Ecto neural progenitor cell (in vitro differentiated cells): ENCODE measurements at regions not wholly inside any gene's neighbourhood (a gene's known extent, or its start where the extent isn't known, plus 50 kb on each side); places are given as distances from the start of the nearest gene placed in this dataset.
A peak's percentile ranks its signal among the peaks of the same experiment; 100 is the strongest.
"Not testable (repeated sequence)": the region's sequence is repeated elsewhere in the genome, so short reads cannot be mapped to it uniquely, and the experiment has no call there.

Source experiments
- DNase-seq: peaks from one replicate; pipeline ENCODE4 v3.0.0-alpha.2; 2018; ENCODE audit warnings: low spot score

DNA sequence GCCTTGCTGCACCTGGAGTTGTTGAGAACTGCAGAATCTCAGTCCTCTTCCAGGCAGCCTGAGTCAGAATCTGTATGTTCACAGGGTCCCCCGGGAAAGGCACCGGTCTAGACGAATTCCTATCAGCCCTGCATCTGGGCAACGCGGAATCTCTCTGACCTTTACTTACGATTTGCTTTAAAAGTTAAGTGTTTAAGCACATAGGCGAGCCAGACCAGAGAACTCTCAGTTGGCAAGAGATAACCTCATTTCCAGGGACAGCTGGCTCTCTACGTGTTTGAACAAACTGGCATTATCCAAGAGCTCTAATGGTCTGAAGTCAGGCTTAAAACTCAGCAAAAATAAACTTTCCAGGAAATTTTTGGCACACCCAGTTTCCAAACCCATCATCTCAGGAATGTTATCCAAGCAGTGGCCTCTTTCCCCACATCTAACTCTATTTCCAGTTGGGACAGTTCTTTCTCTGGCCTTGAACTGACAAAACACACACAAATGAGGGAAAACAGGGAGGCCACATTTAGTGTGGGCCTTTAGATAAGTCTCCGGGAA is 53.4 kb downstream of the HES1 start:
- DNase-seq = no peak

DNA sequence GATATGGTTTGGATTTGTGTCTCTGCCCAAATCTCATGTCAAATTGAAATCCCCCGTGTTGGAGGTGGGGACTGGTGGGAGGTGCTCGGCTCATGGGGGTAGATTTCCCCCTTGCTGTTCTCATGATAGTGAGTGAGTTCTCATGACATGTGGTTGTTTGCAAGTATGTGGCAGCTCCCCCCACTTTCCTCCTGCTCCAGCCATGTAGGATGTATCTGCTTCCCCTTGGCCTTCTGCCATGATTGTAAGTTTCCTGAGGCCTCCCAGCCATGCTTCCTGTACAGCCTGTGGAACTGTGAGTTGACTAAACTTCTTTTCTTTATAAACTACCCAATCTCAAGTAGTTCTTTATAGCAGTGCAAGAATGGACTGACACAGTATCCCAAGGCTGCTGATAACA is 55.9 kb downstream of the HES1 start:
- not testable (repeated sequence) for DNase-seq

DNA sequence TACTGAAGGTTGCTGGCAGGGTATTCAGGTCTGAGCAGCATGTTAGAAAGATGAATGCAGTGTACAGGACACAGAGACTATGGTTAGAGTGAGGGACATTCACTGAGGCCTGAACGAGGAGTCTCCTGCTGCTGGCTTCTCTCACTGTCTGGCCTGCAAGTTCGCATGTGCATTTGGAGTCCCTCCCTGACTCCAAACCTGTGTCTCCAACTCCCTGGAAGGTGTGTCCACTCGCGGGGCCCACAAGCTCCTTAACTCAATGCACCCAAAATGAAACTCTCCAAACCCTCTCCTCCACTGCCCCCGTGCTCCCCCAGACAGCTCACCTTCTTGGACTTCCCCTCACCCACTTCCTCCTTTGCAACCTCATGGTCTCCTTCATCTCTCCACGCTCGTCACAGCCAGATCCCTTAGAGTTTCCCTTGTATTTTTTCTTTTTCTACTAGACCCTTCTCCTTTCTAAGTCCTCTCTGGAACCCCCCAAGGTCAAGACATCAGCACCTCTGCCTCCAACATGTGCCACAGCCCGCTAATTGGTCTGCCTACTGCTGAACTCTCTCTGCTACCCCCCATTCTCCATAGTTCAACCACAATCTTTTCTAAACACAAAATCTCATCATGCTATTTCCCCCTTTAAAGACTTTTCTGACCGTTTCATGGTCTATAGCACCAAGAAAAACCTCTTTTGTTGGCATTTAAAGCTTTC is 58.3 kb downstream of the HES1 start:
- DNase-seq = no peak

DNA sequence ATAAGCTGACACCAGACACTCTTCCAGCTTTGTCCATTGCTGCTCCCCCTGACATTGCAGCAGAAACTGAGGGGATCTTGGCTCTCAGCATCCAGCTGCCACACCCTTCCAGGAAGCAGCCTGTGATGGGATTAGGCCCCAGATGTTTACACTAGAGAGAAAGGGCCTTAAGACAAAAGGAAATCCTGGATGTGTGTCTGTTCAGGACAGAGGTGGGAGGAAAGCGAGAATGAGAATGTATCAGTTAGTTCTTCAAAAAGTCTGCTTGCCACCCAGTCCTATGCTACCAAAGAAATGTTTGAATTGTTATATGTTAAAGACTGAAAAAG is 58.8 kb downstream of the HES1 start:
- no peak for DNase-seq

DNA sequence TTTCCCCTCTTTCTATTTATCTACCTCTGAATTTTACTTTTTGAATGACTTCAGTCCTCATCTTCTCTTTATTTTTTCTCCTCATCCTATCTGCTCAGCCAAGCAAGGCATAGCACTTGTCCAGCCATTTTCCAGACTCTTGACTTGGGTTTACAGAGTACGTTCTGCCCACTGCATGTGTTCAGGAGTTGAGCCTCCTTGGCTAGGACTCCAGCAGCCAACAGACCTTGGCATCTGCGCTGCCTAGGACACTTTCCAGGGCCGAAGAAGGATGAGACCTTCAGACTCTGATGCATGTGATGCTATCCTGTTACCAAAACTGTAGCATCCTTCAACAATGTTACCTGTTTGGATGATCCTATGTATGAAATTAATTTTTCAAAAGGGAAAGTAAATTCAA is 59.7 kb downstream of the HES1 start:
- no peak for DNase-seq

DNA sequence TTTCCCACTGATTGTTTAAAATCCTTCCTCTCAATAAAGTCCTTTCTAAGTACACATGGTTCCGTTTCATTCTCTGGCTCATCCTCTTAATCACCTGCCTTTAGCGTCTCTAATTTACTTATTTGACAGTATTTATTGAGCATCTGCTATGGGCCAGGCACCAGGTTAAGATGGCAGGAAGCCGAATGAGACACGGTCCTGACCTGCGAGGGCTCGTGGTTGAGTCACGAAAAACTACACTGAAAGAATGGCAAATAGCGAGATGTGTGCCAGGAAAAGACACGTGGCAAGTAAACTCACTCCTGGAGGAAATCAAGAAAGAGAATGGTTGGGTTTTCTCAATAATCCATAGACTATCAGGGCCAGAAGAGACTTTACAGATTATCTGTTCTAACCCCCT is 60.9 kb downstream of the HES1 start:
- DNase-seq = no peak

DNA sequence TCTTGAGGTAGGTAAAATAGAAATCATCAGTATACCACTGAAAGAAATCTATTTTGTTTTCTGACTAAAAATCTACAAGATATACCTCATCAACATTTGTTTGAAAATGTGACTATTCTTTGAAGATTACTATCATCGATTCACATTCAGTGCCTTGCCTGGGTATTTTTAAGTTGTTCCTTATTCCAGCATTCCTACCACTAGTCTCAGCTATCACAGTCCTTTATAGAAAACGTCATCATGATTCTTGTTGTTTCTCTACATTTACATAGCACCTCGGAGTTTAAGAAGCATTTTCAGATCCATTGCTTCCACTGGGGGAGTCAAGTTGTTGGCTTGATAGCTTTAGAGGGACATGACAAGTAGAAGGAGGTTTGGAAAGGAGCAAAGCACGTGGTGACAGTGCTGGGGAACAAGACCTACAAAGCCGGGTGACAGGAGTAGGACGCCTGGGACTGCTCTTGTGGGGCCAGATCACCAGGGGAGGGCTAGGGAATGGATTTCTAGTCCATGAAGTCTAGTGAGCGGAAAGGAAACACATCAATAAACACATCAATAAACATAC is 61.5 kb downstream of the HES1 start:
- no peak for DNase-seq

DNA sequence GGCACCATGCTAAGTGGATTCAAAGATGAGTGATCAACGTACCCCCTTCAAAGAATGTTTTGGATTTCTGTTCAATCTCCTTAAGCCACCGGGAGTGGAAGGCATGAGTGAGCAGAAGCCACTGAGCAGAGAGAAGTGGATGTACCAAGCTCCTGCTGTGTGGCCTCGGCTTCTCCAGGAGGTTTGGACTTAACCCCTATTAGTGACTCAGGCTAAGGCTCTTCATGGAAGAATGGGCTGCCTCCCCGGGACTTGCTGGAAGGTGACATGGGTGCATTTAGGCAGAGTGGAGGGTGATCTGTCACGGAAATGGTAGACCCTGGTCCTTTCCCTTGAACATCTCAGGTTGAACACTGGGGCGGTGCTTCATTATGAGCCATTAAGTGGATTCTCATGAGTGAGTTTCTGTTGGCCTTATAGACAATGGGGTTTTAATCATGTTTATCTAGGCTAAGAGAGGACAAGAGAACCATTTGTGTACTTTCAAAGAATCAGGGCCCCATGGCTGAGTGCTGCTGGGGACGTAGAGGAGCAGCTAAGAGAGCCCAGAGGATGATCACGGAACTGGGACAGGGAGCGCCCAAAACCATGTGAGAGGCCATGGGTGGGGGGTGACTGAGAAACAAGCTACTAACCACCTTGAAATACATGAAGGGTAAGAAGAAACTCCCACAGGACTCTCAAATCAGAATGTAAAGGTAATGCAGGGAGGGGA is 62.2 kb downstream of the HES1 start:
- DNase-seq = no peak

DNA sequence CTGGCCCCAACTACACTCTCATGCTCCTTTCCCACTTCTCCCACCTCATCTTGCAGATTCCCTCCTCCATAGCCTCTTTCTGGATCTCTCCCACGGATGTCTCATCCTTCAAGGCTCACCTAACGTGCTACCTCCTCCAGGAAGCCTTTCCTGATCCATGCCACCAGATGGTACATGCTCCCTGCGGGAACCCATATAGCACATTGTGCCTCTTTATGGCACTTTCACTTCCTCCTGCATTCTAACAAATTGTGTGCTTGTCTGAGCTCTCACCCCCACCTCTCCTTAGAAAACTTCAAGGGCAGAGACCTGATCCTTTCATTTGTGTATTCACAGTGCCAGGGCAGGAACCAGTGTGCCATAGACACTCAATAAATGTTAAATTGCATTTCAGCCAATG is 63.0 kb downstream of the HES1 start:
- no peak for DNase-seq

DNA sequence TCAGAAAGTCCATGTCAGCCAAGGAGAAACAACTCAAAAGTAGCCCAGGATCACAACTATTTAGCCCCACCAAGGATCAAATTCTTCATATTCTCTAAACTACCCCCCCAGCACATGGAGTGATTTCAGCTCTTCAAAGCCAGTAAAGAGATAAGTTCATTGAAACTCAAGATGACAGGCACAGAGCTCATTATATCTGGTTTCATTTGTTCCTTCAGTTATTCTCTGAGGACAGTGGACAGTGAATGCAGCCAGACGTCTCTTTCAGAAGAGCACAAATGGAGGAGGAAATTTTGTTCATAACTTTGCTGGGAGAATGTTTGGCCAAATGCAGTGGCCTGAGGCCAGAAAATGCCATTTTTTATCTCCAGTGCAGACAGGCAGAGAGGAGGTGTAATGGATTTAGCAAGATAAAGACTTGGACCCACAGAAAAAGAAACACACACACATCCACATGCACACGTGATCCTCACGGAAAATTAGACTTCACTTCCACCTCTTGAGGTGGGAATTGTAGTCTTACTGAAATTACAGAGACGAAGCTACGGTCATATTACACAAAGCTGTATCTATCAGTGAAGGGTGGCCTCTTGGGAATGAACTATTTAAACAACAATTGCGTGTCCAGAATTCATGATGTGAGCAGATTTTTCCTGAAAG is 64.6 kb downstream of the HES1 start:
- no peak for DNase-seq

DNA sequence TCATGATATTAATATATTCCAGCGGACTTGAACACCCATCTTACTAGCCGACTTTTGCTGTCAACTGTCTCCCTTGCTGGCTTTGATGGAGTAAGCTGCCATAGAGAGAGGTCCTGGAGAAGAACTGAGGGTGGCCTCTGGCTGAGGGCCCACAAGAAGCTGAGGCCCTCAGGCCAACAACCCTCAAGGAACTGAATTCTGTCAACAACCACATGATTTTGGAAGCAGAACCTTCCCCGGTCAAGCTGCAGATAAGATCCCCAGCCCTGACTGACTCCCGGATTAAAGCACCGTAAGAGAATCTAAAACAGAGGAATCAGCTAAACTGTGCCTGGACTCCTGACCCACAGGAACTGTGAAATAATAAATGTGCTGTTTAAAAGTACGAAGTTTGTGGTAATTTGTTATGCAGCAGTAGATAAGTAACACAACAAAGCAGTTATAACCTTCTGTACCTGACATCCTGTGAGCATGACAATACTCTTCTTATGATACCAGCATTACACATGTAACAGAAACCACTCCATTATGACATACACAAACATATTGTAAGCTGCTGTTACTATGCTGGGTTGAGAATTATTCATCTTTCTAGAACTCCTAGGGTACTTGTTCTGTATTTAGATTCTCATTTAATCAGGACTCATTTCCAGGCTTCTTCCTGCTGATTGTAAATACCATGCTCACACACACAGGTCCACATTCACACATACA is 66.2 kb downstream of the HES1 start:
- no peak for DNase-seq

DNA sequence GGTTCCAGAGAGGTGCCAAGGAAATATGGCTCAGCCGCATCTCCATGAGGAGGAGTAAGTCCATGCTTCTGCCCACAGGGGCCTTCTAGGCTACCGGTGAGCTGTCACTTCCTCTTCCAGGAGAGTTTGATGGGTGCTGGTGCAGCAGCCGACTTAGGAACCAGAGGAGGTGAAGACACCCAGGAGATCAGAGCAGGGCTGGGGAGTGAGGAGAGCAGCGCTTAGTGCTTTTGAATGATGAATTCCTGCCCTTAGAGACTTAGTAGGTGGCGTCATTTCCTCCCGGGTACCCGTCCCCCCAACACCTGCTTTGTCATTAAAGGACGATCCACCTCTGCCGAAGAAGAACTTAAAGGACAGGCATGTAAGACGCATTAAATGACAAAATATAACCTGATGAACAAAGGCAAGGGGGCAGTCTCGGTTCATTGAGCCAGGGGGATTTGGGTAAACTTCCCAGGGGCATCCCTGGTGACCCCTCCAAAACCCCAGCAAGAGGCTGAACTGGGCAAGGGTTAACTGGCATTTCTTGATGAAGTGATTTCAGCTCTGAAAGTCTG is 67.6 kb downstream of the HES1 start:
- DNase-seq = no peak

DNA sequence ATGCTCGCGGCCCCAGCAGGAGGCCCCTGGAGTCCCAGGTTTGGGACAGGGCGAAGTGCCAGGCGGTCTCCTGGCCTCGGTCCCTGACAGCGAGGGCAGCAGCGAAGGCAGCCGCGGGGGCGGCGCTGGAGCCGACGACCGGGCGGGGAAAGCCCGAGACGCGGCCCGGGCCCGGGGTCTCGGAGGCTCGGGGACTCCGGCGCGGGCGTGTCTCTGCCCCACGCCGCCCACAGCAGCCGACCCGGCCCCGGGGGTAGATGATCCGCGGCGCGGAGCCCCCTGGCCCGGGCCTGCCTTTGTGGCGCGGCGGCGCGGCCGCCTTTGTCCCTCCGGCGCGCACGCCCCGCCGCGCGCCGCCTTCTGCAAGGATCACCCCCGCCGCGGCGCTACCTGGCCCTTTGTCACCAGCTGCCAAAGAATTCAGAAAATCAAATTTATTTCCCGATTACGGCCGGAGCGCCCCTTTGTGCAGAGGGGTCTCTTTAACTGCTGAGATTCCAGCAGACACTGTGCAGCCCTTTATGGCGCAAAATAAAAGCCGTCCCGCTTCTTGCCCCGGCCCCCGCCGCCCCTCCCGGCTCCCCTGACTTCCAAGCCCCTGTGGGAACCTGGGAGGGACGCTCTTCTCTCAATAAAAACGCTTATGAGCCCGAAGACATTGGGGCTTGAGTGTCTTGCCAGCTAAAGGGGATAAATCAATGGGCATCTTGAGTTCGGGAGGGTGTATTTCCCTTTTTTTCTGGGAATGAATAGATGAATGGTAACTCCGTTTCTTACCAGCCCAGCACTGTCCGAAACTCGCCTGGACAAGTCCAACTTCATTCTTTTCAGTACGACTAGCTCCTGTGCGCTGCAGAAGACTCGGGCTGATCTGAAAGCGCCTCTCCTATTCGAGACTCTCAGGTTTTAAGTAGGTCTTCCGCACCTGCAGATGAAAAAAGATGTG is 68.4 kb downstream of the HES1 start:
- DNase-seq = peak; percentile 66

DNA sequence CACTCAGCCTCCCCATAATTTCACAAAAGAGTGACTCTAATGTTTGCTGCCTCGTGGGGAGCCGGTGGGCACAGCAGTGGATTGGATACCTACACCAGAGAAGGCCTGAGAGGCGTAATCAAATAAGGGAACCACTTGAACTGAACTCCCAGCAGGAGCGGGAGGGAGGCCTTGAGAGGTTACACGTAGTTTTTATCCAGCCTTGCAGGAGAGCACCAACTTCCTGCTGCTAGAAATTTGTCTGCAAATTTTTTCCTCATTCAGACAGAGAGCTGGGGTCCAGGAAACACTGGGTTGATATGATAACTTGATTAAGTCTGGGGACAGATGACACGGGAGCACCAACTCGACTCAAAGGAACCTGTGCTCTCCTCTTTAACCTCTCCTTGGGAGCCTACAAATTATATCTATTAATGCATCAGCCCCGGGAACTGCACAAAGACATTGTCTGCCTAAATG is 69.8 kb downstream of the HES1 start:
- DNase-seq = peak; percentile 57

DNA sequence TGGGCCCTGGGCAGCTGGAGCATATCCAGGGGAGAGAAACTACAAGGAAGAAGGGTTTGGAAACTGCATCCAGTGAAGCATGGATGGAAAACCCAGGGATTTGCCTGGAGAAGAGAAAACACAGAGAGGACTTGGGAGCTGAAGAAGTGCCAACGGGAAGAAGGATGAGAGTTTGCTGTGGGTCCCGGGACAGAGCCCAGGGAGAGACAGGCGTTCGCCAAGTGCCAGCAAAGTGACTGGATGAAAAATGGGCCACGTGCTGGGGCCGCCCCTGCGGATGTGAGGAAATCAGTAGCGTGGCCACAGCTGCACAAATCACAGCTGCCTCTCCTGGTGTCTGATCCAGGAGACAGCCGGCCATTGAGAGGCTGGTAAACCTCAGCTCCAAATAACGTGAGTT is 70.4 kb downstream of the HES1 start:
- DNase-seq = no peak

DNA sequence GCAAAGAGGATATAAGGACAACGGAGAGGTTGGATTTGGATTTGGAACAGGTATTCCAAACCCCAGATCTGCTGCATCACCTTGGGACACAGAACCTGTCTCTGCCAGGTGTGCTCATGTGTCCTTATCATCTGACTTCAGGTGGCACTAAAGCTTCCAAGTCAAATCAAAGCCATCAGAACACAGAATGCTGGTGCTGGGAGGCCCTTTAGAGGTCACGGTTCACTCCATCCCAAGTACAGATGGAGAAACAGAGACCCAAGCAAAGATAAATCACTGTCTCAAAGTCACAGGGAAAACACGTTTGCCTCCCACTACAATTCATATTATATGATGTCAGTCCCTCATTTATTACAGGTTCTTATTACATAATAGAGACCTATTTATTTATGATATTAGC is 72.8 kb downstream of the HES1 start:
- no peak for DNase-seq

DNA sequence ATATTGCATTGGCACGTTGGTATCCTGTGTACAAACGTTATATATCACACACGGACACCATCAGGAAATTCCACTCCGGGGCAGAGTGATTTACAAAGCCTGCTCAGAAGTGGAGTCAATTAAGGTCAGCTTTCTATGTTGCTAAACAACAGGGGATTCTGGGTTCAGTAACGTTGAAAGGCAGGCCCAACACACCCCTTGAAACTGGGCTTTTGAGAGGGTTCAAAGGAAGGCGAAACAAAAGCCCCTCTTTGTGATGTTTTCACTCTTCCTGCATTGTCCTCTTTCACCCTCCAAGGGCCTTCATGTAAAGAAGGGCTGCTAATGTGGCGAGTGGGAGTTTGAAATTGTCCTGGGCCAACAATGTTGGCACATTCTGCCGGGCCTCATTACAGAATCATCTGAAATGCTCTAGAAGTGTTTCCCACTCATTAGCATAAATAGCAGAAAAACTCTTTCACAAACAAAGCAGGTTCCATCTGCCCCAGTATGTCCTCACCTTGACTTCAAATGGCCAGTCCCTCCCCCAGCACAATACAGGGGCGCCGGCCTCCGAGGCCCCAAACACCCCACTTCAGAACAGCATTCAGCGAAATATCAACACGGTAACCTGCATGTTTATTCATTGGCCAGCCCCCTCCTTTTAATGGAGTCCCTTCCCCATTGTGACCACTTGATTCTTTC is 76.4 kb downstream of the HES1 start:
- DNase-seq = peak; percentile 59

DNA sequence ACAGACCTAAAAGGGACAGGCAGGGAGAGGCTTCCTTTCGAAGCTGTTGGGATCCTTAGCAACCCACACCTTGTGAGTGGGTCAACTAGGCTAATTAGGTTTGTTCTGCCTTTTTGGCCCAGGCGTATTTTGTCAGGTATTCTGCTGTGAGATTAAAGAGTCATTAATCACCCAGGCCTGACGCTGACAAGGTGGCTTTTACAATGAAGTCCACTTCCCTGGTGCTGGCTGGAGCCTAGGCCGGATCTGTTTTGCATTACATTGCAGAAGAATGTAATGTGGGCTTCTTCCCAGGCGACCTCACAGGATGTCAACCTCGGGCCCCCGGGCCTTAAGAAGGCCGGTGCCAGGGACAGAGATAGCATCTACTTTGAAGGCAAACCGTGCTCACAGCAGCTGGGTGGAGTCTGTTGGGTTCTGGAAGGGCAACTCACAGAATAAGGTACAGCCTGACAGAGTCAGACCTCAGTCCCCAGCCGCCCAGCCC is 76.9 kb downstream of the HES1 start:
- DNase-seq = peak; percentile 64

DNA sequence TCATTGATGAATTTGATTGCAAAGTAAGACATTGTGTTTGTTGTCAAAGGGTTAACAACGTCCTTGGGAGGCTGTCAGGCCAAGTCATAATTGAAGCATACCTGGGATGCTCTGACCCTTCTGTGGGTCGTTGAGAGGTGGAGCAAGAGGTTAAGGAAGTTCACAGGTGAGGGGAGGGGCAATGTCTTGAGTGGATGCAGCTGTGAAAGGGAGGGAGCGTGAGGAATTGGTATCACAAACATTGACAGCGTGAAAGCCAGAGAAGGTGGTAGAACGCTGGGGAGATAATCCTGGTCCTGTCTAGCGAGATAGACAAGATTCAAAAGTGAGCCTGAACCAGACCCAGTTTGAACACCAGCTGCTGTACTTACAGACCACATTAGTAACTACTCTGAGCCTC is 79.4 kb downstream of the HES1 start:
- DNase-seq = no peak
